ENCODE measurements at regions not wholly inside any gene's neighbourhood (a gene's known extent, or its start where the extent isn't known, plus 50 kb on each side); places are given as distances from the start of the nearest gene placed in this dataset.
"Not testable (repeated sequence)": the region's sequence is repeated elsewhere in the genome, so short reads cannot be mapped to it uniquely, and the experiment has no call there.

GRCh38 chr20:52008874-52009273, 182.7 kb downstream of the ZFP64 start:
- no peak for DNase-seq (ENCODE audit: low spot score)

GRCh38 chr20:52004715-52005114, 186.9 kb downstream of the ZFP64 start:
- no peak for DNase-seq (ENCODE audit: low spot score)

- DNase-seq (ENCODE audit: low spot score): no peak
Observed at GRCh38 chr20:52004018-52004417, 187.6 kb downstream of the ZFP64 start.

GRCh38 chr20:52003415-52003814, 188.2 kb downstream of the ZFP64 start:
- DNase-seq (ENCODE audit: low spot score): no peak

GRCh38 chr20:52001999-52002666, 189.4 kb downstream of the ZFP64 start:
- DNase-seq (ENCODE audit: low spot score): peak; percentile 22

GRCh38 chr20:51997281-51997936, 194.2 kb downstream of the ZFP64 start:
- not testable (repeated sequence) for DNase-seq (ENCODE audit: low spot score)

GRCh38 chr20:51995551-51995951, 193.2 kb upstream of the SALL4 start:
- no peak for DNase-seq (ENCODE audit: low spot score)

GRCh38 chr20:51994751-51995417, 192.6 kb upstream of the SALL4 start:
- DNase-seq (ENCODE audit: low spot score): no peak

GRCh38 chr20:51987812-51988211, 185.5 kb upstream of the SALL4 start:
- DNase-seq (ENCODE audit: low spot score): no peak

- peak; percentile 91 for DNase-seq (ENCODE audit: low spot score)
Observed at GRCh38 chr20:51985013-51985415, 182.7 kb upstream of the SALL4 start.

- DNase-seq (ENCODE audit: low spot score): no peak
Observed at GRCh38 chr20:51980277-51980676, 178.0 kb upstream of the SALL4 start.

GRCh38 chr20:51979226-51979625, 176.9 kb upstream of the SALL4 start:
- DNase-seq (ENCODE audit: low spot score): no peak

GRCh38 chr20:51978070-51978501, 175.8 kb upstream of the SALL4 start:
- DNase-seq (ENCODE audit: low spot score): no peak

GRCh38 chr20:51972056-51972455, 169.7 kb upstream of the SALL4 start:
- DNase-seq (ENCODE audit: low spot score): no peak

GRCh38 chr20:51970858-51971257, 168.5 kb upstream of the SALL4 start:
- no peak for DNase-seq (ENCODE audit: low spot score)

GRCh38 chr20:51969191-51969590, 166.9 kb upstream of the SALL4 start:
- DNase-seq (ENCODE audit: low spot score): no peak

GRCh38 chr20:51968151-51968550, 165.8 kb upstream of the SALL4 start:
- DNase-seq (ENCODE audit: low spot score): no peak

GRCh38 chr20:51966296-51966971, 164.1 kb upstream of the SALL4 start:
- peak; percentile 57 for DNase-seq (ENCODE audit: low spot score)

GRCh38 chr20:51961964-51962761, 159.8 kb upstream of the SALL4 start:
- DNase-seq (ENCODE audit: low spot score): no peak

- no peak for DNase-seq (ENCODE audit: low spot score)
Observed at GRCh38 chr20:51960047-51960675, 157.8 kb upstream of the SALL4 start.

- no peak for DNase-seq (ENCODE audit: low spot score)
Observed at GRCh38 chr20:51959066-51959542, 156.8 kb upstream of the SALL4 start.

All from hepatic stellate cell (primary cell).